Activated T-helper 17 cell treated with anti-CD3 and anti-CD28 coated beads, Interleukin-2, amount 50 U/mL, for 72 hours (primary cell): ENCODE measurements at regions not wholly inside any gene's neighbourhood (a gene's known extent, or its start where the extent isn't known, plus 50 kb on each side); places are given as distances from the start of the nearest gene placed in this dataset.

Experiments used
- ATAC-seq: fragments of 150-1000 bp; cut with Tn5 transposase; replicated peaks from 2 replicates; pipeline ENCODE4 v1.10.0; 2021; ENCODE audit warnings: mild to moderate bottlenecking, moderate library complexity
- H3K27ac Mint-ChIP-seq: one replicate; pipeline ENCODE4 v1.8.0; 2022; ENCODE audit warnings: mixed read lengths
- H3K27me3 Mint-ChIP-seq: one replicate; pipeline ENCODE4 v1.8.0; 2022; ENCODE audit warnings: mixed read lengths
- H3K36me3 Mint-ChIP-seq: one replicate; pipeline ENCODE4 v1.8.0; 2022; ENCODE audit warnings: low read depth, mild to moderate bottlenecking, mixed read lengths
- H3K4me1 Mint-ChIP-seq: one replicate; pipeline ENCODE4 v1.8.0; 2022; ENCODE audit warnings: mixed read lengths
- H3K4me3 Mint-ChIP-seq: one replicate; pipeline ENCODE4 v1.8.0; 2022; ENCODE audit warnings: mild to moderate bottlenecking, mixed read lengths
- H3K9me3 Mint-ChIP-seq: one replicate; pipeline ENCODE4 v1.8.0; 2022; ENCODE audit warnings: mixed read lengths

- no peak overlapping the region for H3K4me3 Mint-ChIP-seq
- H3K9me3 Mint-ChIP-seq: peaks cover 4% of the 10 kb centered on the region
- H3K36me3 Mint-ChIP-seq: no peaks in the 10 kb centered on the region
- no peak overlapping the region for H3K27ac Mint-ChIP-seq
- H3K27me3 Mint-ChIP-seq: no peaks in the 10 kb centered on the region
- peaks cover 5% of the 10 kb centered on the region for H3K4me1 Mint-ChIP-seq
- ATAC-seq: no peak
Observed at GRCh38 chr4:98745366-98745765, 87.0 kb upstream of the TSPAN5 start.

DNA sequence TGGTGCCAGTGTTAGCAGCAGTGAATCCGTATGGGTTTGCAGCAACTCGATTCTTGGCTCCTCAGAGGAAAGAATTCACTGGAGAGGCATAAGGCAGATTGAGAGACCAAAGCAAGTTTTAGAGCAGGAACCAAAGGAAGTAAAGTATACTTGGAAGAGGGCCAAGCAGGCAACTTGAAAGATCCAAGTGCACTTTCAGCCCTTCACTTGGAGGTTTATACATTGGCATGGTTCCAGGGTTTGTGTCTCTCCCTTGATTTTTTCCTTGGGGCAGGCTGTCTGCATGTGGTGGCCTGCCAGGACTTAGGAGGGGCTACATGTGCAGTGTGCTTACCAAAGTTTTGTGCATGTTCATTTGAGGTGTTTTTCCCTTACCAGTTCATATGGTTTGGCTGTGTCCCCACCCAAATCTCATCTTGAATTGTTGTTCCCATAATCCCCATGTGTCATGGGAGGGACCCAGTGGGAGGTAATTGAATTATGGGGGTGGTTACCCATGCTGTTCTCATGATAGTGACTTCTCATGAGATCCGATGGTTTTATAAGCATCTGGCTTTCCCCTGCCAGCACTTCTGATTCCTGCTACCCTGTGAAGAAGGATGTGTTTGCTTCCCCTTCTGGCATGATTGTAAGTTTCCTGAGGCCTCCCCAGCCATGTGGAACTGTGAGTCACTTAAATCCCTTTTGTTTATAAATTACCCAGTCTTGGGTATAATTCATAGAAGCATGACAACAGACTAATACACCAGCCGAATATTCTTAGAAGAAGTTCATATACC lies 86.2 kb upstream of the TSPAN5 start:
- peaks cover 5% of the 10 kb centered on the region for H3K4me1 Mint-ChIP-seq
- no peaks in the 10 kb centered on the region for H3K36me3 Mint-ChIP-seq
- H3K27me3 Mint-ChIP-seq: no peaks in the 10 kb centered on the region
- peaks cover 4% of the 10 kb centered on the region for H3K9me3 Mint-ChIP-seq
- no peak overlapping the region for H3K4me3 Mint-ChIP-seq
- no peak overlapping the region for H3K27ac Mint-ChIP-seq
- no peak for ATAC-seq

DNA sequence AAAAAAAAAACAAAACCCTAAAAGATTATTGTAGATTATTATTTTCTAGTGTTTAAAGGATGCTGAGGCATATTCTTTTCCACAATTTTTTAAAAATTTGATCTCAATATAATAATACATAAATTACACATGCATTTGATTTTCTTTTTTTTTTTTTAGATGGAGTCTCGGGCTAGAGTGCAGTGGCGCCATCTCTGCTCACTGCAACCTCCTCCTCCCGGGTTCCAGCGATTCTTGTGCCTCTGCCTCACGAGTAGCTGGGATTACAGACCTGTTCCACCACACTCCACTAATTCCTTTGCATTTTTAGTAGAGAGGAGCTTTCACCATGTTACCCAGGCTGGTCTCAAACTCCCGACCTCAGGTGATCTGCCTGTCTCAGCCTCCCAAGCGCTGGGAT lies 83.5 kb upstream of the TSPAN5 start:
- H3K4me3 Mint-ChIP-seq: no peak overlapping the region

DNA sequence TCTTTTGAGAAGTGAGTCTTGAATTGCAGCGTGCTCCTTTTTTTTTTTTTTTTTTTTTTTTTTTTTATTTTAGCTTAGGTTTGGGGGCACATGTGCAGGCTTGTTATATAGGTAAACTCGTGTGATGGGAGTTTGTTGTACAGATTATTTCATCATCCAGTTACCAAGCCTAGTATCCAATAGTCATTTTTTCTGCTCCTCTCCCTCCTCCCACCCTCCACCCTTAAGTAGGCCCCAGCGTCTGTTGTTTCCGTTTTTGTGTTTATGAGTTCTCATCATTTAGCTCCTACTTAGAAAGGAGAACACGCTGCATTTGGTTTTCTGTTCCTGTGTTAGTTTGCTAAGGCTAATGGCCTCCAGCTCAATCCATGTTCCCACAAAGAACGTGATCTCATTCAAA lies 81.3 kb upstream of the TSPAN5 start:
- H3K27ac Mint-ChIP-seq: no peak overlapping the region
- peaks cover 6% of the 10 kb centered on the region for H3K9me3 Mint-ChIP-seq
- H3K4me1 Mint-ChIP-seq: no peaks in the 10 kb centered on the region
- ATAC-seq: no peak
- H3K36me3 Mint-ChIP-seq: no peaks in the 10 kb centered on the region
- H3K27me3 Mint-ChIP-seq: no peaks in the 10 kb centered on the region
- H3K4me3 Mint-ChIP-seq: no peak overlapping the region

More for the DNA sequence above, 83.5 kb upstream of the TSPAN5 start:
- no peaks in the 10 kb centered on the region for H3K4me1 Mint-ChIP-seq
- no peak overlapping the region for H3K27ac Mint-ChIP-seq
- no peak for ATAC-seq
- H3K27me3 Mint-ChIP-seq: no peaks in the 10 kb centered on the region
- no peaks in the 10 kb centered on the region for H3K36me3 Mint-ChIP-seq
- H3K9me3 Mint-ChIP-seq: peaks cover 6% of the 10 kb centered on the region

DNA sequence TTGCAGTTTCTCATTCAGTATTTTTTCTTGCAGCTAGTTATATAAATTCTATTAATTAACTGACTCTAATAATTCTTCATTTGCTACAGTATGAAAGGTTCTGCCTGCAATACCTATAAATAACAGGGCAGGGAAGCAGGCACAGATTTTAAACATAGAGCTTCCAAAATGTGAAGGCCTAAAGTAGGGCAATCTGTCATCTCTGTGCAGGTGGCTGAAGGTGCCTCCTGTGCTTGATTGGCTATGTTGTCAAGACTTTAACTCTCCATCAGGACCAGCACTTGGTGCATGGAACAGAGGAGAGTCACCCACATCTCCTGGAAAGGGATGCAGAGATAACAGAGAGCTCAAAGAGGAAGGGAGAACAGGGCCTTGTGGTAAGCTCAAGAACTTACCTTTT lies 75.2 kb upstream of the TSPAN5 start:
- Mint-ChIP-seq H3K4me3 (no peak overlapping the region), H3K27me3 (no peaks in the 10 kb centered on the region), H3K36me3 (no peaks in the 10 kb centered on the region), H3K9me3 (peaks cover 6% of the 10 kb centered on the region), H3K4me1 (no peaks in the 10 kb centered on the region), H3K27ac (no peak overlapping the region)
- ATAC-seq: no peak

DNA sequence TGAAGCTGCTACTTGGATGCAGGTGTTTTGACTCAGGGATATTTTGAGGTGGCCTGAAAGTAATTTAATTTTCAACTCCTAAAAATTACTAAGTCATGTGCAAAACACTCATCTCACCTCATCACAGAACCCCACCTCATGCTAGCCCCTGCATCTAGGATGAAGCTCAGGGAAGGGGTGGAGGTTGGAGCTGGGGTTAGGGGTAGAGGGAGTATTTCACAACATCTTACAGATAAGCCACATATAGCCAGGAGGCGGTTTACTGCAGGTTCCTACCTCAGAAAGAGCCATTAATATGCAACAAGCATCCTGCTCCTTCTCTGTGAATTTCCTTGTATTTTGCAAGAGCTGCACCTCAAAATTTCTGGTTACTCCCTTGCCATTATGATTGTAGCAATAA lies 70.5 kb upstream of the TSPAN5 start:
- no peaks in the 10 kb centered on the region for H3K27me3 Mint-ChIP-seq
- no peak for ATAC-seq
- no peak overlapping the region for H3K27ac Mint-ChIP-seq
- no peak overlapping the region for H3K4me3 Mint-ChIP-seq
- peaks cover 5% of the 10 kb centered on the region for H3K4me1 Mint-ChIP-seq
- no peaks in the 10 kb centered on the region for H3K36me3 Mint-ChIP-seq
- H3K9me3 Mint-ChIP-seq: peaks cover 17% of the 10 kb centered on the region

- Mint-ChIP-seq H3K36me3 (no peaks in the 10 kb centered on the region), H3K27me3 (no peaks in the 10 kb centered on the region), H3K9me3 (peaks cover 17% of the 10 kb centered on the region), H3K4me1 (peaks cover 5% of the 10 kb centered on the region), H3K4me3 (no peak overlapping the region), H3K27ac (no peak overlapping the region)
- ATAC-seq: peak; percentile 54
Observed at GRCh38 chr4:98728433-98728832, 70.0 kb upstream of the TSPAN5 start.

DNA sequence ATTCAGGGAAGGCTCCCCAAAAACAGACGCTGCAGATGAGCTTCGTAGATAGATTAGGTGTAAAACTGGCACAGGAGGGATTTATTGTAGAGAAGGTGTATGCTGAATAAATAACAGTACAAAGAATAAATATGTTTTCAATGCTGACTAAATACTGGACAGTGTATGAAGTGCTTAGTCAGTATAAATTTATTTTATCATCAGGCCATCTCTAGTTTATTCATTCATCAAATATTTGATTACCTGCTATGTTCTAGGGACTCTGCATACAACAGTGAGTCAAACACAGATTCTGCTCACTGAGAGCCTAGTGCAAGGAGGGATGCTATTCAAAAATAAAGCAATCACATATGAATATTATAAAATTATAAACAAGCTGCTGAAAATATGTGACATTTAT lies 63.6 kb upstream of the TSPAN5 start:
- H3K4me3 Mint-ChIP-seq: no peak overlapping the region
- no peaks in the 10 kb centered on the region for H3K27me3 Mint-ChIP-seq
- no peaks in the 10 kb centered on the region for H3K4me1 Mint-ChIP-seq
- H3K27ac Mint-ChIP-seq: no peak overlapping the region
- no peak for ATAC-seq
- H3K36me3 Mint-ChIP-seq: no peaks in the 10 kb centered on the region
- H3K9me3 Mint-ChIP-seq: peaks cover 17% of the 10 kb centered on the region

DNA sequence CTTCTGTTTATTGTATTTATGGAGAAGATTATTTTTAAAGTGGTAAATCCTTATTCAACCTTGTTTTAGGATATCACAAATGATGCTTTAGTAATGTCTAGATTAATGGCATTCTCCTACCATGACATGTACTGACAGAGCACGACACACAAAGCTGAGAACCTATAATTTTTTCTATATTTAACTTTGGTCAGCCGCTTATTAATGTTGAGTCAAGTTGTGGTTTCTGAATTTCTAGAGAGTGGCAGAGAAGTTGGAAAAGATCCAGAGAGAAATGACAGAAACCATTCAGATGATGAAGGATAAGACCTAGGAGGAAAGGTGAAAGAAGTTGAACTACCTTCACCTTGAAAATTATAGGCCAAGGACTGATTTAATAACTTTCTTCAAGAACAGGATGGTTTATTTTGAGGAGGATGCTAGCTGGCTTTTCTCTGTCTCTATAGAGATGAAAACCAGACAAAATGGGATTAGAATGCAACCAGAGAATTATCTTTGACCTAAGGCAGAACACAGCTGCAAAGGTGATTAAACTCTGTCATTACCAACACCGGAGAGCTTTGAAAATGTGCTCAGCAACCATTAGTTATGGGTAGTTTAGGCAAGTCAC lies 62.6 kb upstream of the TSPAN5 start:
- H3K27ac Mint-ChIP-seq: no peak overlapping the region

DNA sequence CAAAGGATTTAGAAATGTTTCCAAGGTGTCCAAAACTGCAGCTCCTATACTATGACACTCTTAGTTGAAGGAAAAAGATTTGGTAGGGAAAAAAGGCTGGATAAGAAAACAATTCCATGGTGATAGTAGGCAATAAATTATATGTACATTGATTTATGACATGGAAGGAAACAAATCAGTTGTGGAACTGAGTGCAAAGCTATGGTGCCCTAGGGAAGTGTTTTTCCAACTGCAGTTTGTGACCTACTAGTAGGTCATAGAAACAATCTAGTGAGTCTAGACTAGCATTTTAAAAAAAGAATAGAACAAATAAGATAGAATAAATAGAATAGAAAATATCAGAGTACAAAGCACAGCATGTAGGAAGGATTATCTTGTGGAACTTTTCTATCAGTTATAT lies 58.4 kb upstream of the TSPAN5 start:
- no peaks in the 10 kb centered on the region for H3K4me1 Mint-ChIP-seq
- no peak overlapping the region for H3K4me3 Mint-ChIP-seq
- H3K36me3 Mint-ChIP-seq: no peaks in the 10 kb centered on the region
- ATAC-seq: no peak
- peaks cover 7% of the 10 kb centered on the region for H3K9me3 Mint-ChIP-seq
- H3K27ac Mint-ChIP-seq: no peak overlapping the region
- H3K27me3 Mint-ChIP-seq: no peaks in the 10 kb centered on the region

More for the DNA sequence above, 62.6 kb upstream of the TSPAN5 start:
- Mint-ChIP-seq H3K9me3 (peaks cover 13% of the 10 kb centered on the region), H3K27me3 (no peaks in the 10 kb centered on the region), H3K4me3 (no peak overlapping the region), H3K36me3 (no peaks in the 10 kb centered on the region), H3K4me1 (no peaks in the 10 kb centered on the region)
- ATAC-seq: no peak

GRCh38 chr4:98712607-98713006 lies 54.2 kb upstream of the TSPAN5 start:
- peaks cover 7% of the 10 kb centered on the region for H3K9me3 Mint-ChIP-seq
- H3K36me3 Mint-ChIP-seq: no peaks in the 10 kb centered on the region
- H3K27me3 Mint-ChIP-seq: no peaks in the 10 kb centered on the region
- ATAC-seq: no peak
- H3K27ac Mint-ChIP-seq: no peak overlapping the region
- no peaks in the 10 kb centered on the region for H3K4me1 Mint-ChIP-seq
- no peak overlapping the region for H3K4me3 Mint-ChIP-seq

DNA sequence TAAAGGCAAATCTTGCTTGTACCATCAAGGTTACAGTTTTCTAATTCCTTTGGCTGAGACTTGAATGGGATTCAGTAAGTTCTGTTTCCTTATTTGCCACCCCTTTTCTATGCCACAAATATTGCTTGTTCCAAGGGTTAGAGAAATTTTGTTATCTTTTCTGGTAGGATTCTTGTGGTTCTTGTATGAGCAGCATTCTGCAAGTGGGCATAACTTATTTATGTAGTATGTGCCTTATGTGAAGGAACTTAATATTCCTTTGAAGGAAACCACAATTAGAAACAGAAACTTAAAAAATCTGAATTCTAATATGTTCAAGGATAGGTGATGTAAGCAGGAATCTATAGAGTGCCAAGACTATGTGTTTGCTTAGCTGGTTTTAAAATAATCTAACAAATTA lies 53.1 kb upstream of the TSPAN5 start:
- ATAC-seq: no peak
- Mint-ChIP-seq H3K9me3 (peaks cover 9% of the 10 kb centered on the region), H3K27ac (no peak overlapping the region), H3K27me3 (no peaks in the 10 kb centered on the region), H3K4me1 (peaks cover 5% of the 10 kb centered on the region), H3K36me3 (no peaks in the 10 kb centered on the region), H3K4me3 (no peak overlapping the region)

DNA sequence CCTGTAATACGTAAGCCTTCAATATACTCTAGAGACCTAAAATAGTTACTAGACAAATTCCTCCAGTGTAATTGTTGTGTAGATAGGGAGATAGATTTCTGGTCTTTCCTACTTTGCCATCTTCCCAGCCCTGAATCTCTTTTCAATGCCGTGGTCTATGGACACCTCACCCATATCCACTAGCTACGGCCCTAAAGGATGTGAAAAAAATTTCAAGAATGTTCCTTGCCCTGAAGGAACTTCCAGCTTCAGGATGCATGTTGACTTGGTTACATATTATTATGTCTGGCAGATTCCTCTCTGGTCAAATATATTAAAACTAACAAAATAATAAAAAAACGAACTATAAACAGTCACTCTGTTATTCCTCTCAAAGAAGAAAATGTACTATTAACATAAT lies 52.4 kb upstream of the TSPAN5 start:
- ATAC-seq: no peak
- peaks cover 16% of the 10 kb centered on the region for H3K9me3 Mint-ChIP-seq
- H3K4me1 Mint-ChIP-seq: peaks cover 12% of the 10 kb centered on the region
- H3K4me3 Mint-ChIP-seq: no peak overlapping the region
- H3K36me3 Mint-ChIP-seq: no peaks in the 10 kb centered on the region
- no peaks in the 10 kb centered on the region for H3K27me3 Mint-ChIP-seq
- H3K27ac Mint-ChIP-seq: no peak overlapping the region
